ENCODE measurements at regions not wholly inside any gene's neighbourhood (a gene's known extent, or its start where the extent isn't known, plus 50 kb on each side); places are given as distances from the start of the nearest gene placed in this dataset.

DNA sequence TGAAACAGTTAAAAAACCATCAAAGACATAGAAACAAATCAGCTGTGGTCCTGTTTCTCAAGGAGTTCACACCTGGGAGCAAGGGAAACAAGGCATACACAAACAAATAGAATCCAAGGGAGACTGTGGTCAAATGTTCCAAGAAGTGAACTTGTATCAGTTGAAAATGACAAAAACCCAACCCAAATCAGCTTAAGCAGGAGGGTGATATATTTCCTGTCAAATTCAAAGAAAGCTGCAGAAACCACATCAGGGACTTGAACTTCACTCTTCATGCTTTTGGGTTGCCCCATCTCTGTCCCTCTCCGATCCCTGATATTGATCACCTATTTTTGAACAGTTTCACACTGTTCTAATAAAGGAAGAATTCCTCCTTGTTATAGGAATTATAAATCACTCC lies 148.6 kb upstream of the FMR1 start:
- Histone ChIP-seq H3K4me3 (ENCODE audit: low read depth in 1 of 3, low read length in 3 of 3) (no peak overlapping the region), H3K27me3 (ENCODE audit: control insufficient read depth in 3 of 3, insufficient read depth in 3 of 3, low read length in 3 of 3) (no peaks in the 10 kb centered on the region), H3K36me3 (ENCODE audit: control insufficient read depth in 3 of 3, insufficient read depth in 2 of 3, low read depth in 1 of 3, low read length in 3 of 3) (no peaks in the 10 kb centered on the region), H3K4me1 (ENCODE audit: control insufficient read depth in 3 of 3, insufficient read depth in 2 of 3, low read depth in 1 of 3, low read length in 2 of 3) (no peaks in the 10 kb centered on the region), H3K9me3 (ENCODE audit: control insufficient read depth in 2 of 2, insufficient read depth in 1 of 2, low read depth in 1 of 2, low read length in 1 of 2) (no peaks in the 10 kb centered on the region), H3K27ac (ENCODE audit: low read depth in 1 of 3, low read length in 2 of 3) (no peak overlapping the region)
- 58 to 79% (median 63%) methylated on average over 1 of the region's 1 CpG for WGBS, 3 donors
- DNase-seq (no peak), FAIRE-seq (no peak)

- Histone ChIP-seq H3K4me1 (ENCODE audit: control insufficient read depth in 3 of 3, insufficient read depth in 2 of 3, low read depth in 1 of 3, low read length in 2 of 3) (no peaks in the 10 kb centered on the region), H3K36me3 (ENCODE audit: control insufficient read depth in 3 of 3, insufficient read depth in 2 of 3, low read depth in 1 of 3, low read length in 3 of 3) (no peaks in the 10 kb centered on the region), H3K9me3 (ENCODE audit: control insufficient read depth in 2 of 2, insufficient read depth in 1 of 2, low read depth in 1 of 2, low read length in 1 of 2) (no peaks in the 10 kb centered on the region), H3K4me3 (ENCODE audit: low read depth in 1 of 3, low read length in 3 of 3) (no peak overlapping the region), H3K27ac (ENCODE audit: low read depth in 1 of 3, low read length in 2 of 3) (no peak overlapping the region), H3K27me3 (ENCODE audit: control insufficient read depth in 3 of 3, insufficient read depth in 3 of 3, low read length in 3 of 3) (no peaks in the 10 kb centered on the region)
- DNase-seq (no peak), FAIRE-seq (peak; percentile 33)
- 53 to 79% (median 57%) methylated on average over 1 of the region's 1 CpG for WGBS, 3 donors
These were observed 146.9 kb upstream of the FMR1 start for GRCh38 chrX:147764868-147765267.

DNA sequence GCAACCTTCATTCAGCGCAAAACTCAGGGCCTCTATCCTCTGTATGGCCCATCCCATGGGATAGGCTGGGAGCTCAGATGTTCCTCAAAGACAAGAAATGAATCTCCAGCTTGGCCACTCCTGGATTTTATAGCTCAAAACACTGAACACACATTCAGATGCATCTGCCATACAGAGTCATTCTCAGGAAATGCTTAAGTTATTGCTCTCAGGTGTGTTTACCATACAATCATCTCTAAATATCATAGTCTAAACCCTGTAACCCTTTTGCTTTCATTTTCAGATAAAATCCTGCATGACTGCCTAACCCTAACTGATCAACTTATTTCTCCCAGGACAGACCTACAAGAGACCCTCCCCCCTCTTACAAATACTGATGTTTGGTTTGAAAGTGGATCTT lies 140.9 kb upstream of the FMR1 start:
- WGBS, 3 donors = 91 to 97% (median 91%) methylated on average over 1 of the region's 1 CpG
- no peak for FAIRE-seq

DNA sequence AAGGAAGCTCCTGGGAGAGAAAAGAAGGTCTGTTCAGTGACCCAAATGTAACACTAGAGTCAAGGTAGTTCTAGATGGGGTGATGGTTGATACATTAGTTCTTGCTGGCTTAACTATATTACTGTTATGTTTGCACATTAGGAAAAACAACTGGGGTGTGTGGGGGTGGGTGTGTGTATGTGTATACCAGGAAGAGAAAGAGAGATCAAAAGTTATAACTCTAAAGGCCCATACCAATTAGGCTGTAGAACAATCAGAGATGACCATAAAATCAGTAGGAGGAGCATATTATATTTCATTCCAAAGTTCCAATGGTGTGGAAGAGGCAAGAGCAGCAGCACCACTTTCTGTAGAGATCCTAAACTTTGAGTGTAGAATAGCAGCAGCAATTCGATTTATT lies 134.7 kb upstream of the FMR1 start:
- H3K9me3 ChIP-seq (ENCODE audit: control insufficient read depth in 2 of 2, insufficient read depth in 1 of 2, low read depth in 1 of 2, low read length in 1 of 2) = no peaks in the 10 kb centered on the region
- H3K4me1 ChIP-seq (ENCODE audit: control insufficient read depth in 3 of 3, insufficient read depth in 2 of 3, low read depth in 1 of 3, low read length in 2 of 3) = no peaks in the 10 kb centered on the region
- FAIRE-seq (no peak), DNase-seq (no peak)
- no peaks in the 10 kb centered on the region for H3K27me3 ChIP-seq (ENCODE audit: control insufficient read depth in 3 of 3, insufficient read depth in 3 of 3, low read length in 3 of 3)
- WGBS, 3 donors = 58 to 89% (median 61%) methylated on average over 1 of the region's 1 CpG
- H3K36me3 ChIP-seq (ENCODE audit: control insufficient read depth in 3 of 3, insufficient read depth in 2 of 3, low read depth in 1 of 3, low read length in 3 of 3) = no peaks in the 10 kb centered on the region
- no peak overlapping the region for H3K4me3 ChIP-seq (ENCODE audit: low read depth in 1 of 3, low read length in 3 of 3)
- no peak overlapping the region for H3K27ac ChIP-seq (ENCODE audit: low read depth in 1 of 3, low read length in 2 of 3)

More for the DNA sequence above, 140.9 kb upstream of the FMR1 start:
- Histone ChIP-seq H3K4me3 (ENCODE audit: low read depth in 1 of 3, low read length in 3 of 3) (no peak overlapping the region), H3K4me1 (ENCODE audit: control insufficient read depth in 3 of 3, insufficient read depth in 2 of 3, low read depth in 1 of 3, low read length in 2 of 3) (no peaks in the 10 kb centered on the region), H3K27ac (ENCODE audit: low read depth in 1 of 3, low read length in 2 of 3) (no peak overlapping the region), H3K36me3 (ENCODE audit: control insufficient read depth in 3 of 3, insufficient read depth in 2 of 3, low read depth in 1 of 3, low read length in 3 of 3) (no peaks in the 10 kb centered on the region), H3K9me3 (ENCODE audit: control insufficient read depth in 2 of 2, insufficient read depth in 1 of 2, low read depth in 1 of 2, low read length in 1 of 2) (no peaks in the 10 kb centered on the region), H3K27me3 (ENCODE audit: control insufficient read depth in 3 of 3, insufficient read depth in 3 of 3, low read length in 3 of 3) (no peaks in the 10 kb centered on the region)
- DNase-seq = no peak

- H3K27ac ChIP-seq (ENCODE audit: low read depth in 1 of 3, low read length in 2 of 3) = no peak overlapping the region
- H3K9me3 ChIP-seq (ENCODE audit: control insufficient read depth in 2 of 2, insufficient read depth in 1 of 2, low read depth in 1 of 2, low read length in 1 of 2) = no peaks in the 10 kb centered on the region
- no peak overlapping the region for H3K4me3 ChIP-seq (ENCODE audit: low read depth in 1 of 3, low read length in 3 of 3)
- H3K36me3 ChIP-seq (ENCODE audit: control insufficient read depth in 3 of 3, insufficient read depth in 2 of 3, low read depth in 1 of 3, low read length in 3 of 3) = no peaks in the 10 kb centered on the region
- no peak for DNase-seq
- no peak for FAIRE-seq
- H3K27me3 ChIP-seq (ENCODE audit: control insufficient read depth in 3 of 3, insufficient read depth in 3 of 3, low read length in 3 of 3) = no peaks in the 10 kb centered on the region
- no peaks in the 10 kb centered on the region for H3K4me1 ChIP-seq (ENCODE audit: control insufficient read depth in 3 of 3, insufficient read depth in 2 of 3, low read depth in 1 of 3, low read length in 2 of 3)
These were observed 132.5 kb upstream of the FMR1 start for GRCh38 chrX:147779173-147779572.

DNA sequence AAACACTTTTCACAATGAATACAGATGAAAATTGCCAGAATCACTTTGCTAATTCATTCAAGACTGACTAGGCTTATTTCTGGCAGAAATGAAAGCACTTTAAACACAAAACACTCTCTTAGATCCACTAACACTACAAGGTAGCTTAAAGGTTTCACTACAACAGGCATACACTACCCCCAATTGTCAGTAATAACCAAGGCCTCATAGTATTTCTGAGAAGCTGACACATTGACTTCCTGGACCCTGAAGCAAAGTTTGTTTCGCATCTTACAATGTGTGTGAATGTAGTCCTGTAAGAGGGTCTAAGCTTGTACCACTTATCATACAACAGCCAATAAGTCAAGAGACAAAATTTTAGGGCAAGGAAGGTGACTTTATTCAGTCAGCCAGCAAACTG lies 129.9 kb upstream of the FMR1 start:
- no peaks in the 10 kb centered on the region for H3K9me3 ChIP-seq (ENCODE audit: control insufficient read depth in 2 of 2, insufficient read depth in 1 of 2, low read depth in 1 of 2, low read length in 1 of 2)
- no peaks in the 10 kb centered on the region for H3K4me1 ChIP-seq (ENCODE audit: control insufficient read depth in 3 of 3, insufficient read depth in 2 of 3, low read depth in 1 of 3, low read length in 2 of 3)
- H3K27ac ChIP-seq (ENCODE audit: low read depth in 1 of 3, low read length in 2 of 3) = no peak overlapping the region
- FAIRE-seq (no peak), DNase-seq (no peak)
- H3K27me3 ChIP-seq (ENCODE audit: control insufficient read depth in 3 of 3, insufficient read depth in 3 of 3, low read length in 3 of 3) = no peaks in the 10 kb centered on the region
- WGBS, 3 donors = 77 to 95% (median 83%) methylated on average over 1 of the region's 1 CpG
- no peaks in the 10 kb centered on the region for H3K36me3 ChIP-seq (ENCODE audit: control insufficient read depth in 3 of 3, insufficient read depth in 2 of 3, low read depth in 1 of 3, low read length in 3 of 3)
- H3K4me3 ChIP-seq (ENCODE audit: low read depth in 1 of 3, low read length in 3 of 3) = no peak overlapping the region

DNA sequence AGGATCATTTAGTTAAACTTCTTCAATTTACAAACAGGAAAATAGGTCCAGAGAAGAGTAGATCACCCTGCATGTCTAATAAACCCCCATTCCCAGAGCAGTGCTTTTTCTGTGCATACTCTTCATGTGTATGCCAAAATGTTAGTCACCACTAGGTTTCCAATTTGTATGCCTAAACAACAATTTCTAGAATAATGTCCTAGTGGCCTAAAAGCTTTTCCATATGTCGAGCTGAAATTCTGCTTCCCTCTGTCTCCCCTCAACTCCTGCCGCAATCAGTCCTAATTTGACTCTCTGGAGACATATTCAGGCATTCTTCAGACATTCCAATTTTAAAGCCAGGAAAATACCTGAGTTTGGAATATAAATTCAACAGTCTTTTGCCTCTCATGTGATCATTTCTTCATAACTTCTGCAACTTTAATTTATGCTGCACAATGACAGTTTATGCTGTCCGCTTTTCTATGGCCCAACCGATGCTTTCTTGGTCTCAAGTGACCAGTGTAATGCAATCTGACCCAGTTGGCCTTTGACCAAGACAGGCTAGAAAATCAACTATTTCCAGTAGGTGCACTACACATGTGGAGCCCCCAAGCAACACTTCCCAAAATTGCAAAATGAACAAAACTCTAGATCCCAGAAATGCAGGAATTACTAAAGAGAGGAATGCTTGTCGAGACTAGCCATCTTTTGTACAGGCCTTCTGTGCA lies 122.9 kb upstream of the FMR1 start:
- H3K27ac ChIP-seq (ENCODE audit: low read depth in 1 of 3, low read length in 2 of 3) = no peak overlapping the region
- WGBS, 3 donors = 65 to 76% (median 72%) methylated on average over 5 of the region's 5 CpGs
- no peaks in the 10 kb centered on the region for H3K36me3 ChIP-seq (ENCODE audit: control insufficient read depth in 3 of 3, insufficient read depth in 2 of 3, low read depth in 1 of 3, low read length in 3 of 3)
- DNase-seq (no peak), FAIRE-seq (no peak)
- H3K27me3 ChIP-seq (ENCODE audit: control insufficient read depth in 3 of 3, insufficient read depth in 3 of 3, low read length in 3 of 3) = no peaks in the 10 kb centered on the region
- H3K4me1 ChIP-seq (ENCODE audit: control insufficient read depth in 3 of 3, insufficient read depth in 2 of 3, low read depth in 1 of 3, low read length in 2 of 3) = no peaks in the 10 kb centered on the region
- H3K4me3 ChIP-seq (ENCODE audit: low read depth in 1 of 3, low read length in 3 of 3) = no peak overlapping the region
- H3K9me3 ChIP-seq (ENCODE audit: control insufficient read depth in 2 of 2, insufficient read depth in 1 of 2, low read depth in 1 of 2, low read length in 1 of 2) = no peaks in the 10 kb centered on the region

GRCh38 chrX:147800663-147801062 lies 111.1 kb upstream of the FMR1 start:
- no peak for FAIRE-seq
- no peak overlapping the region for H3K4me3 ChIP-seq (ENCODE audit: low read depth in 1 of 3, low read length in 3 of 3)
- WGBS, 3 donors = 79 to 92% (median 82%) methylated on average over 1 of the region's 1 CpG
- no peak for DNase-seq
- H3K9me3 ChIP-seq (ENCODE audit: control insufficient read depth in 2 of 2, insufficient read depth in 1 of 2, low read depth in 1 of 2, low read length in 1 of 2) = no peaks in the 10 kb centered on the region
- H3K27me3 ChIP-seq (ENCODE audit: control insufficient read depth in 3 of 3, insufficient read depth in 3 of 3, low read length in 3 of 3) = no peaks in the 10 kb centered on the region
- no peaks in the 10 kb centered on the region for H3K36me3 ChIP-seq (ENCODE audit: control insufficient read depth in 3 of 3, insufficient read depth in 2 of 3, low read depth in 1 of 3, low read length in 3 of 3)
- no peak overlapping the region for H3K27ac ChIP-seq (ENCODE audit: low read depth in 1 of 3, low read length in 2 of 3)
- no peaks in the 10 kb centered on the region for H3K4me1 ChIP-seq (ENCODE audit: control insufficient read depth in 3 of 3, insufficient read depth in 2 of 3, low read depth in 1 of 3, low read length in 2 of 3)

DNA sequence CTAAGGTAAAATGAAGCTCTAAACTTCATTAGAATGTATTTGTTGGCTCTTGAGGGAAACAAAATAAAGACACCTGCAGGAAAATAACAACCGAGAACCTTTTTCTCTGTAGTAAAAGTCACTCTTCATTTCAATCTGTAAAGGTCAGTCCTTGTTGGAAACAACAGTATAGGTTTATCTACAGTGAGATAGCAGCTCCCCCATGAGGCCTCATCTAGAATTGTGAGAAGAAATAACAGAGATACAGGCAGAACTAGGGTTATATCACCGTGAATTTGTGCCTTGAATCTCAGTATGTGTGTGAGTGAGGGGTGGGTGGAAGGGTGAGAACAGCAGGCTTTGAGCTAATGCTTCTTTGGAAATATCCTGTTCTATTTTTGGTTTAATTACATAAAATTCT lies 107.8 kb upstream of the FMR1 start:
- WGBS, 3 donors = 5 to 19% (median 14%) methylated on average over 2 of the region's 2 CpGs
- DNase-seq (peak; percentile 4 to 12), FAIRE-seq (no peak)
- Histone ChIP-seq H3K4me1 (ENCODE audit: control insufficient read depth in 3 of 3, insufficient read depth in 2 of 3, low read depth in 1 of 3, low read length in 2 of 3) (no peaks in the 10 kb centered on the region), H3K27ac (ENCODE audit: low read depth in 1 of 3, low read length in 2 of 3) (no peak overlapping the region), H3K36me3 (ENCODE audit: control insufficient read depth in 3 of 3, insufficient read depth in 2 of 3, low read depth in 1 of 3, low read length in 3 of 3) (no peaks in the 10 kb centered on the region), H3K27me3 (ENCODE audit: control insufficient read depth in 3 of 3, insufficient read depth in 3 of 3, low read length in 3 of 3) (no peaks in the 10 kb centered on the region), H3K4me3 (ENCODE audit: low read depth in 1 of 3, low read length in 3 of 3) (no peak overlapping the region), H3K9me3 (ENCODE audit: control insufficient read depth in 2 of 2, insufficient read depth in 1 of 2, low read depth in 1 of 2, low read length in 1 of 2) (no peaks in the 10 kb centered on the region)
